HS-5 (cell line): ENCODE measurements at regions not wholly inside any gene's neighbourhood (a gene's known extent, or its start where the extent isn't known, plus 50 kb on each side); places are given as distances from the start of the nearest gene placed in this dataset.

ENCODE experiments used
- DNase-seq: peaks from one replicate; pipeline ENCODE4 v3.0.0-alpha.2; 2012; ENCODE audit warnings: low read depth

- DNase-seq: no peak
Observed at GRCh38 chr7:41237956-41238355, 464.9 kb downstream of the INHBA start.

GRCh38 chr7:41232086-41232485 lies 470.8 kb downstream of the INHBA start:
- no peak for DNase-seq

- DNase-seq: peak; percentile 87
Observed at GRCh38 chr7:41224063-41224763, 478.7 kb downstream of the INHBA start.

GRCh38 chr7:41222746-41223145 lies 480.1 kb downstream of the INHBA start:
- DNase-seq: no peak

- no peak for DNase-seq
Observed at GRCh38 chr7:41220266-41220665, 482.6 kb downstream of the INHBA start.

GRCh38 chr7:41219276-41219675 lies 483.6 kb downstream of the INHBA start:
- DNase-seq: no peak

- DNase-seq: no peak
Observed at GRCh38 chr7:41217306-41217705, 485.6 kb downstream of the INHBA start.

- DNase-seq: no peak
Observed at GRCh38 chr7:41207141-41207540, 495.7 kb downstream of the INHBA start.

GRCh38 chr7:41206267-41206666 lies 496.6 kb downstream of the INHBA start:
- no peak for DNase-seq

GRCh38 chr7:41205600-41205999 lies 497.3 kb downstream of the INHBA start:
- no peak for DNase-seq

GRCh38 chr7:41203542-41203941 lies 499.3 kb downstream of the INHBA start:
- no peak for DNase-seq

GRCh38 chr7:41201021-41201420 lies 501.9 kb downstream of the INHBA start:
- DNase-seq: no peak

- no peak for DNase-seq
Observed at GRCh38 chr7:41199136-41199535, 503.8 kb downstream of the INHBA start.

- no peak for DNase-seq
Observed at GRCh38 chr7:41198502-41198901, 504.4 kb downstream of the INHBA start.

- no peak for DNase-seq
Observed at GRCh38 chr7:41197769-41198168, 505.1 kb downstream of the INHBA start.

- DNase-seq: no peak
Observed at GRCh38 chr7:41193738-41194282, 509.1 kb downstream of the INHBA start.

- DNase-seq: no peak
Observed at GRCh38 chr7:41190581-41190980, 512.3 kb downstream of the INHBA start.

GRCh38 chr7:41189866-41190265 lies 513.0 kb downstream of the INHBA start:
- peak; percentile 97 for DNase-seq

- DNase-seq: peak; percentile 80
Observed at GRCh38 chr7:41188163-41189130, 514.4 kb downstream of the INHBA start.

- DNase-seq: no peak
Observed at GRCh38 chr7:41187322-41187721, 515.6 kb downstream of the INHBA start.

- no peak for DNase-seq
Observed at GRCh38 chr7:41185851-41186250, 517.0 kb downstream of the INHBA start.

- DNase-seq: no peak
Observed at GRCh38 chr7:41183741-41184140, 519.1 kb downstream of the INHBA start.

GRCh38 chr7:41182782-41183181 lies 520.1 kb downstream of the INHBA start:
- no peak for DNase-seq
